ENCODE measurements at regions not wholly inside any gene's neighbourhood (a gene's known extent, or its start where the extent isn't known, plus 50 kb on each side); places are given as distances from the start of the nearest gene placed in this dataset.

DNA sequence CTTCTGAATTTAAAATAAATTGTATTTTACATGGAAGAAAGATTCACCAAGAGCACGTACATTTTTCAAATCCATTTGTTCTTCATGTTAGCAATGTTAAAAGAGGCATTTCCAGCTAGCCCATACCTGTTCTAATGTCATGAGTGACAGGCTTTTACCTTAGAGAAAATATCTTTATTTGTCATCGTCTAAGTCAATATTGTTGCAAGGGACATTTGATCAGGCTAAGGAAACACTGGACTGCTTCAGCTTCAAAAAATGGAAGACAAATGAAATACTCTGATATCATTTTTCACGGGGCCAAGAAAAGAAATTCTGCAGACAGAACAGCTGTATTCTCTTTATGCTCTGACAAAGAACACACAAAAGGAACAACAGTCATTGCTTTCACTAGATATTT lies 207.7 kb downstream of the RCHY1 start:
- TF ChIP-seq, protein P1, sequence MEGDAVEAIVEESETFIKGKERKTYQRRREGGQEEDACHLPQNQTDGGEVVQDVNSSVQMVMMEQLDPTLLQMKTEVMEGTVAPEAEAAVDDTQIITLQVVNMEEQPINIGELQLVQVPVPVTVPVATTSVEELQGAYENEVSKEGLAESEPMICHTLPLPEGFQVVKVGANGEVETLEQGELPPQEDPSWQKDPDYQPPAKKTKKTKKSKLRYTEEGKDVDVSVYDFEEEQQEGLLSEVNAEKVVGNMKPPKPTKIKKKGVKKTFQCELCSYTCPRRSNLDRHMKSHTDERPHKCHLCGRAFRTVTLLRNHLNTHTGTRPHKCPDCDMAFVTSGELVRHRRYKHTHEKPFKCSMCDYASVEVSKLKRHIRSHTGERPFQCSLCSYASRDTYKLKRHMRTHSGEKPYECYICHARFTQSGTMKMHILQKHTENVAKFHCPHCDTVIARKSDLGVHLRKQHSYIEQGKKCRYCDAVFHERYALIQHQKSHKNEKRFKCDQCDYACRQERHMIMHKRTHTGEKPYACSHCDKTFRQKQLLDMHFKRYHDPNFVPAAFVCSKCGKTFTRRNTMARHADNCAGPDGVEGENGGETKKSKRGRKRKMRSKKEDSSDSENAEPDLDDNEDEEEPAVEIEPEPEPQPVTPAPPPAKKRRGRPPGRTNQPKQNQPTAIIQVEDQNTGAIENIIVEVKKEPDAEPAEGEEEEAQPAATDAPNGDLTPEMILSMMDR (IDR thresholded peaks at IDR 0.05; ENCODE audit: low read length) = no peak
- no peak for TF ChIP-seq EZH2 (IDR thresholded peaks at IDR 0.05; ENCODE audit: borderline replicate concordance, low read length)
